Upper lobe of left lung (tissue), 4 donors: ENCODE measurements at regions not wholly inside any gene's neighbourhood (a gene's known extent, or its start where the extent isn't known, plus 50 kb on each side); places are given as distances from the start of the nearest gene placed in this dataset.

Experiments
- CTCF ChIP-seq, 6 experiments: fragments of 450-650 bp in 4 of 6; fragments of 200-600 bp in 2 of 6; sonication (generic) in 2 of 6; IDR thresholded peaks; one replicate each; pipeline ENCODE4 v1.5.1; 2016 to 2019; ENCODE audit warnings: antibody characterized with exemption in 6 of 6
- EP300 ChIP-seq, 4 donors: sonication (generic); formaldehyde crosslinking; IDR thresholded peaks; one replicate each; pipeline ENCODE4 v1.5.1; 2017; ENCODE audit warnings: antibody characterized with exemption in 4 of 4, control low read depth in 2 of 4
- POLR2A ChIP-seq, 4 donors: fragments of 450-650 bp; IDR thresholded peaks; one replicate each; pipeline ENCODE4 v1.5.1; 2016 to 2017; ENCODE audit warnings: antibody characterized with exemption in 4 of 4, mild to moderate bottlenecking in 2 of 4

- TF ChIP-seq CTCF (IDR thresholded peaks at IDR 0.05) (no peak), EP300 (IDR thresholded peaks at IDR 0.05) (no peak), POLR2A (IDR thresholded peaks at IDR 0.05) (no peak)
These were observed 346.8 kb downstream of the ATP23 start for GRCh38 chr12:58288190-58288589.
